ENCODE measurements at regions not wholly inside any gene's neighbourhood (a gene's known extent, or its start where the extent isn't known, plus 50 kb on each side); places are given as distances from the start of the nearest gene placed in this dataset.
"Not testable (repeated sequence)": the region's sequence is repeated elsewhere in the genome, so short reads cannot be mapped to it uniquely, and the experiment has no call there.

- DNase-seq: no peak
Measured at GRCh38 chr4:147104768-147105167, 159.1 kb upstream of the TTC29 start.

- no peak for DNase-seq
Measured at GRCh38 chr4:147108409-147108808, 162.7 kb upstream of the TTC29 start.

GRCh38 chr4:147109800-147110199 lies 164.1 kb upstream of the TTC29 start:
- no peak for DNase-seq

- no peak for DNase-seq
Measured at GRCh38 chr4:147110473-147111367, 165.1 kb upstream of the TTC29 start.

- DNase-seq: not testable (repeated sequence)
Measured at GRCh38 chr4:147112196-147112595, 166.5 kb upstream of the TTC29 start.

GRCh38 chr4:147117431-147117830 lies 171.8 kb upstream of the TTC29 start:
- DNase-seq: no peak

GRCh38 chr4:147118528-147118927 lies 172.9 kb upstream of the TTC29 start:
- no peak for DNase-seq

GRCh38 chr4:147122685-147123084 lies 177.0 kb upstream of the TTC29 start:
- DNase-seq: no peak

- no peak for DNase-seq
Measured at GRCh38 chr4:147123146-147123545, 177.5 kb upstream of the TTC29 start.

- no peak for DNase-seq
Measured at GRCh38 chr4:147128787-147129186, 183.1 kb upstream of the TTC29 start.

GRCh38 chr4:147129687-147130086 lies 184.0 kb upstream of the TTC29 start:
- DNase-seq: no peak

GRCh38 chr4:147134536-147135210 lies 189.0 kb upstream of the TTC29 start:
- DNase-seq: no peak

GRCh38 chr4:147136310-147136709 lies 190.6 kb upstream of the TTC29 start:
- no peak for DNase-seq

- DNase-seq: no peak
Measured at GRCh38 chr4:147136751-147137150, 191.1 kb upstream of the TTC29 start.

GRCh38 chr4:147137280-147137679 lies 191.6 kb upstream of the TTC29 start:
- no peak for DNase-seq

GRCh38 chr4:147138171-147138570 lies 192.5 kb upstream of the TTC29 start:
- DNase-seq: no peak

GRCh38 chr4:147139455-147140198 lies 194.0 kb upstream of the TTC29 start:
- no peak for DNase-seq

GRCh38 chr4:147151763-147152162 lies 206.1 kb upstream of the TTC29 start:
- DNase-seq: no peak

GRCh38 chr4:147157860-147158701 lies 212.4 kb upstream of the TTC29 start:
- DNase-seq: no peak

- no peak for DNase-seq
Measured at GRCh38 chr4:147160908-147161513, 215.3 kb upstream of the TTC29 start.

GRCh38 chr4:147163311-147163710 lies 217.6 kb upstream of the TTC29 start:
- DNase-seq: no peak

- DNase-seq: not testable (repeated sequence)
Measured at GRCh38 chr4:147168200-147168599, 222.5 kb upstream of the TTC29 start.
